ENCODE measurements at regions not wholly inside any gene's neighbourhood (a gene's known extent, or its start where the extent isn't known, plus 50 kb on each side); places are given as distances from the start of the nearest gene placed in this dataset.

- no peak overlapping the region for H3K4me3 ChIP-seq (ENCODE audit: low read depth, low read length, poor library complexity, severe bottlenecking)
- CTCF ChIA-PET (ENCODE audit: unreplicated experiment): no interaction called here
- H3K9me3 ChIP-seq (ENCODE audit: low read length): no peaks in the 10 kb centered on the region
- no peaks in the 10 kb centered on the region for H3K4me1 ChIP-seq (ENCODE audit: insufficient read depth, low read length, poor library complexity, severe bottlenecking)
- no peaks in the 10 kb centered on the region for H3K36me3 ChIP-seq (ENCODE audit: insufficient read depth, low read length)
- POLR2A ChIA-PET: no interaction called here
- no peaks in the 10 kb centered on the region for H4K20me1 ChIP-seq (ENCODE audit: insufficient read depth, low read length)
- no peak for DNase-seq (ENCODE audit: low spot score)
- H3K4me2 ChIP-seq (ENCODE audit: low read length): no peak overlapping the region
- H3K79me2 ChIP-seq (ENCODE audit: insufficient read depth, low read depth, low read length): no peaks in the 10 kb centered on the region
- no peaks in the 10 kb centered on the region for H3K9me2 ChIP-seq (ENCODE audit: insufficient read depth, low read length)
- intact Hi-C loops (cut with micrococcal nuclease; ENCODE audit: unreplicated experiment): no loop called here
- H2AFZ ChIP-seq (ENCODE audit: low read length): no peak overlapping the region
- no peak for TF ChIP-seq CTCF (conservative IDR thresholded peaks at IDR 0.05; ENCODE audit: low read length)
- TF ChIP-seq EZH2phosphoT487 (IDR thresholded peaks at IDR 0.05; ENCODE audit: borderline replicate concordance, low read depth, low read length): no peak
- no TSS peak for BruUV-seq (replicated peaks)
- H3K27ac ChIP-seq (ENCODE audit: low read depth, low read length, poor library complexity, severe bottlenecking): no peak overlapping the region
These were observed 305.0 kb upstream of the CCNH start for GRCh38 chr5:87717761-87718160.

DNA sequence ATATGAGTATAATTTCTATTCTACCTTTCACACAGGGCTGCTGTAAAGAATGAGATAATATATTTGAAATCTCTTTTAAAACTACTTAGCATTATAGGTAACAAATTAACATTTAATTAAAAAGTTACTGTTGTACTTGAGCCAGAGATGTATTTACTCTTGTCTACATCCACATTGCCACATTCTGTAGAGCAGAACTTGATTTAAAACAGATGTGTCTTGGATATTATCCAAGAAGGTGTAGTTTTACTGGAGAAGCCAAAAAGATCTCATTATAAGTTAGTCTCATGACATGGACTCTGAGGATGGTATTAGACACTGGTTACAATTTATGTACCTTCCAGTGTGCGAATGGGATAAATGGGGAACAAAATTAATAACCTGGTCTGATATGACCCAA, 293.1 kb upstream of the CCNH start:
- CTCF ChIA-PET (ENCODE audit: unreplicated experiment): no interaction called here
- H2AFZ ChIP-seq (ENCODE audit: low read length): no peak overlapping the region
- no peak for DNase-seq (ENCODE audit: low spot score)
- H3K4me1 ChIP-seq (ENCODE audit: insufficient read depth, low read length, poor library complexity, severe bottlenecking): no peaks in the 10 kb centered on the region
- no peak overlapping the region for H3K4me2 ChIP-seq (ENCODE audit: low read length)
- no peak overlapping the region for H3K27ac ChIP-seq (ENCODE audit: low read depth, low read length, poor library complexity, severe bottlenecking)
- no peaks in the 10 kb centered on the region for H4K20me1 ChIP-seq (ENCODE audit: insufficient read depth, low read length)
- H3K4me3 ChIP-seq (ENCODE audit: low read depth, low read length, poor library complexity, severe bottlenecking): no peak overlapping the region
- BruUV-seq (replicated peaks): no TSS peak
- intact Hi-C loops (cut with micrococcal nuclease; ENCODE audit: unreplicated experiment): no loop called here
- H3K9me3 ChIP-seq (ENCODE audit: low read length): no peaks in the 10 kb centered on the region
- no peaks in the 10 kb centered on the region for H3K36me3 ChIP-seq (ENCODE audit: insufficient read depth, low read length)
- H3K79me2 ChIP-seq (ENCODE audit: insufficient read depth, low read depth, low read length): no peaks in the 10 kb centered on the region
- no peaks in the 10 kb centered on the region for H3K9me2 ChIP-seq (ENCODE audit: insufficient read depth, low read length)
- TF ChIP-seq EZH2phosphoT487 (IDR thresholded peaks at IDR 0.05; ENCODE audit: borderline replicate concordance, low read depth, low read length) (no peak), CTCF (conservative IDR thresholded peaks at IDR 0.05; ENCODE audit: low read length) (no peak)
- POLR2A ChIA-PET: no interaction called here

DNA sequence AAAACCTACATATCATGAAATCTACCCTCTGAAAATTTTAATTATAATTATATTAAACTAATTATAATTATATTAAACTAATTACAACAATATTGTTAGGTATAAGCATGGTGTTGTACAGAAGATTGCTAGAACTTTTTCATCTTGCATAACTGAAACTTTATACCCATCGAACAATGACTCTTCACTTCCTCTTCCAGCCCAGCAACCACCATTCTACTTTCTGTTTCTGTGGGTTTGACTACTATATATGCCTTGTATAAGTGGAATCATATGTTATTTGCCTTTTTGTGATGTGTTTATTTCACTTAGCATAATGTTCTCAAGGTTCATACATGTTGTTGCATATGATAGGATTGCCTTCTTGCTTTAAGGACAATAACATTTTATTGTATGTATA, 274.2 kb upstream of the CCNH start:
- Histone ChIP-seq H3K27ac (ENCODE audit: low read depth, low read length, poor library complexity, severe bottlenecking) (no peak overlapping the region), H3K4me3 (ENCODE audit: low read depth, low read length, poor library complexity, severe bottlenecking) (no peak overlapping the region), H3K9me2 (ENCODE audit: insufficient read depth, low read length) (no peaks in the 10 kb centered on the region), H3K36me3 (ENCODE audit: insufficient read depth, low read length) (no peaks in the 10 kb centered on the region), H3K4me2 (ENCODE audit: low read length) (no peak overlapping the region), H3K4me1 (ENCODE audit: insufficient read depth, low read length, poor library complexity, severe bottlenecking) (no peaks in the 10 kb centered on the region), H4K20me1 (ENCODE audit: insufficient read depth, low read length) (no peaks in the 10 kb centered on the region), H3K9me3 (ENCODE audit: low read length) (no peaks in the 10 kb centered on the region), H2AFZ (ENCODE audit: low read length) (no peak overlapping the region), H3K79me2 (ENCODE audit: insufficient read depth, low read depth, low read length) (no peaks in the 10 kb centered on the region)
- ChIA-PET POLR2A (no interaction called here), CTCF (ENCODE audit: unreplicated experiment) (no interaction called here)
- intact Hi-C loops (cut with micrococcal nuclease; ENCODE audit: unreplicated experiment): no loop called here
- no TSS peak for BruUV-seq (replicated peaks)
- DNase-seq (ENCODE audit: low spot score): no peak
- TF ChIP-seq EZH2phosphoT487 (IDR thresholded peaks at IDR 0.05; ENCODE audit: borderline replicate concordance, low read depth, low read length) (no peak), CTCF (conservative IDR thresholded peaks at IDR 0.05; ENCODE audit: low read length) (no peak)

Measured in OCI-LY7 (cell line).